Lung (tissue), 11 donors: ENCODE measurements at regions not wholly inside any gene's neighbourhood (a gene's known extent, or its start where the extent isn't known, plus 50 kb on each side); places are given as distances from the start of the nearest gene placed in this dataset.
A peak's percentile ranks its signal among the peaks of the same experiment; 100 is the strongest.

ENCODE experiments used
- ATAC-seq: fragments of 200-7000 bp; cut with Tn5 transposase; one replicate; pipeline ENCODE4 v1.9.1; 2020; ENCODE audit warnings: moderate number of reproducible peaks; ENCODE audit not compliant: insufficient read depth, low FRiP score
- DNase-seq, 3 donors: peaks; one replicate each; pipeline ENCODE4 v3.0.0-alpha.2; 2013 to 2017
- H3K27ac ChIP-seq, 2 donors: one replicate each; pipeline ENCODE4 v1.5.1; 2013; ENCODE audit warnings: mild to moderate bottlenecking in 2 of 2, moderate library complexity in 2 of 2, control low read depth in 1 of 2, inconsistent platforms in 1 of 2, low read depth in 1 of 2, low read length in 1 of 2
- H3K27me3 ChIP-seq, 3 donors: one replicate each; pipeline ENCODE4 v1.5.1; 2013; ENCODE audit warnings: low read length in 2 of 3; ENCODE audit not compliant: control insufficient read depth in 3 of 3, insufficient read depth in 3 of 3
- H3K36me3 ChIP-seq, 4 donors: one replicate each; pipeline ENCODE4 v1.5.1; 2013; ENCODE audit warnings: low read length in 4 of 4, mild to moderate bottlenecking in 1 of 4, moderate library complexity in 1 of 4; ENCODE audit not compliant: control insufficient read depth in 4 of 4, insufficient read depth in 4 of 4
- H3K4me1 ChIP-seq, 5 donors: one replicate each; pipeline ENCODE4 v1.5.1; 2013; ENCODE audit warnings: low read length in 5 of 5, mild to moderate bottlenecking in 2 of 5, moderate library complexity in 1 of 5; ENCODE audit not compliant: control insufficient read depth in 5 of 5, insufficient read depth in 5 of 5
- H3K4me3 ChIP-seq: one replicate; pipeline ENCODE4 v1.5.1; 2013; ENCODE audit warnings: mild to moderate bottlenecking, control low read depth, moderate library complexity
- H3K9ac ChIP-seq, 2 donors: one replicate each; pipeline ENCODE4 v1.5.1; 2013; ENCODE audit warnings: low read length in 2 of 2, control low read depth in 1 of 2; ENCODE audit not compliant: insufficient read depth in 1 of 2
- H3K9me3 ChIP-seq, 4 donors: one replicate each; pipeline ENCODE4 v1.5.1; 2013; ENCODE audit warnings: low read length in 3 of 4, mild to moderate bottlenecking in 1 of 4, moderate library complexity in 1 of 4; ENCODE audit not compliant: control insufficient read depth in 4 of 4, insufficient read depth in 3 of 4
- CTCF ChIP-seq: IDR thresholded peaks from 2 replicates; pipeline ENCODE4 v1.5.1; 2012; ENCODE audit warnings: mild to moderate bottlenecking; ENCODE audit errors: control extremely low read depth, extremely low read depth
- WGBS, 2 donors: extraction: QIAGEN DNeasy Blood & Tissue Kit; methylation state at CpG; one replicate each; pipeline ENCODE4 v1.1.7; 2013; 5-methylcytosine and 5-hydroxymethylcytosine counted together
- donor health status: control.
- donor health status: control.
- donor health status: Bipolar disorder and iron deficiency.
- donor health status: healthy.
- donor health status: DM: yes; HTN: yes; CAD: no.

- 78 to 86% methylated on average over 3 of the region's 3 CpGs for WGBS, 2 donors
- H3K4me3 ChIP-seq: no peak overlapping the region
- peaks cover 0 to 8% (median 2%) of the 10 kb centered on the region in 3 donors for H3K27me3 ChIP-seq
- H3K9me3 ChIP-seq: no peaks in the 10 kb centered on the region
- H3K9ac ChIP-seq: no peak overlapping the region
- DNase-seq (no peak), ATAC-seq (no peak)
- peaks cover 0 to 2% (median 0%) of the 10 kb centered on the region in 5 donors for H3K4me1 ChIP-seq
- TF ChIP-seq CTCF: no peak
- H3K27ac ChIP-seq: no peak overlapping the region
- no peaks in the 10 kb centered on the region for H3K36me3 ChIP-seq
Measured at GRCh38 chr1:38733761-38734160, 125.8 kb downstream of the RRAGC start.

- ATAC-seq (no peak), DNase-seq (no peak)
- 85 to 87% methylated on average over 6 of the region's 6 CpGs for WGBS, 2 donors
- Histone ChIP-seq H3K9me3 (no peaks in the 10 kb centered on the region), H3K27me3 (peaks cover 0 to 8% (median 2%) of the 10 kb centered on the region in 3 donors), H3K4me1 (peaks cover 0 to 25% (median 3%) of the 10 kb centered on the region in 5 donors), H3K36me3 (no peaks in the 10 kb centered on the region), H3K4me3 (no peak overlapping the region), H3K27ac (no peak overlapping the region), H3K9ac (no peak overlapping the region)
- TF ChIP-seq CTCF: no peak
Measured at GRCh38 chr1:38730511-38731397, 128.8 kb downstream of the RRAGC start.

DNA sequence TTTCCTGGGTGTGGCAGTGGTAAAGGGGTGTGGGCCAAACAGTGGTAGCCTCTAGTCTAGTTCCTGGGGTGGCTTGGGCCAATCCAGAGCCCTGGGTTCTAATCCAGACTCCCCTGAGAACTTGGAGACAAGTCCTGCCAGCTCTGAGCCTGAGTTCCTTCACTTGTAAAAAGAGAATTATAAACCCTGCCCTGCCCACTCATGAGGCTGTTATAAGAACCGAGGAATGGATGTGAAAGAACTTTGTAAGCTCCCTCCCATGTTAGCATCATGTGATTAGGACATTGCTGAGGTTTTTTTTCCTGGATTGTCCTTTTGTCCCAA, 131.0 kb downstream of the RRAGC start:
- 12 to 18% methylated on average over 1 of the region's 1 CpG for WGBS, 2 donors
- TF ChIP-seq CTCF: no peak
- DNase-seq (no peak), ATAC-seq (no peak)
- H3K9ac ChIP-seq: peak overlapping the region in 1 of 2 donors; percentile 20
- H3K9me3 ChIP-seq: no peaks in the 10 kb centered on the region
- H3K36me3 ChIP-seq: no peaks in the 10 kb centered on the region
- H3K27me3 ChIP-seq: peaks cover 0 to 8% (median 2%) of the 10 kb centered on the region in 3 donors
- H3K4me3 ChIP-seq: no peak overlapping the region
- peaks cover 0 to 28% (median 3%) of the 10 kb centered on the region in 5 donors for H3K4me1 ChIP-seq
- peak overlapping the region in 1 of 2 donors; percentile 1 for H3K27ac ChIP-seq
